Neural crest cell (in vitro differentiated cells): ENCODE measurements at regions not wholly inside any gene's neighbourhood (a gene's known extent, or its start where the extent isn't known, plus 50 kb on each side); places are given as distances from the start of the nearest gene placed in this dataset.

ENCODE experiments used
- DNase-seq: peaks from one replicate; pipeline ENCODE4 v3.0.0; 2021; ENCODE audit warnings: low read depth, mixed read lengths, low spot score
- H3K27ac Mint-ChIP-seq: one replicate; pipeline ENCODE4 v1.8.0; 2021; ENCODE audit warnings: mild to moderate bottlenecking, mixed read lengths; ENCODE audit not compliant: unreplicated experiment
- H3K27me3 Mint-ChIP-seq: 2 replicates; pipeline ENCODE4 v1.8.0; 2021; ENCODE audit warnings: low read depth, mild to moderate bottlenecking, mixed read lengths
- H3K36me3 Mint-ChIP-seq: 2 replicates; pipeline ENCODE4 v1.8.0; 2021; ENCODE audit warnings: low read depth, mild to moderate bottlenecking, mixed read lengths
- H3K4me1 Mint-ChIP-seq: 2 replicates; pipeline ENCODE4 v1.8.0; 2021; ENCODE audit warnings: mixed read lengths
- H3K4me3 Mint-ChIP-seq: one replicate; pipeline ENCODE4 v1.8.0; 2021; ENCODE audit warnings: mild to moderate bottlenecking, mixed read lengths
- H3K9me3 Mint-ChIP-seq: 2 replicates; pipeline ENCODE4 v1.8.0; 2021; ENCODE audit warnings: mixed read lengths
- TF ChIP-seq, protein P1 (sequence below): fragments of 200-600 bp; sonication (generic); conservative IDR thresholded peaks from 2 replicates; pipeline ENCODE4 v1.5.0; 2021; ENCODE audit warnings: antibody characterized with exemption, mild to moderate bottlenecking

DNA sequence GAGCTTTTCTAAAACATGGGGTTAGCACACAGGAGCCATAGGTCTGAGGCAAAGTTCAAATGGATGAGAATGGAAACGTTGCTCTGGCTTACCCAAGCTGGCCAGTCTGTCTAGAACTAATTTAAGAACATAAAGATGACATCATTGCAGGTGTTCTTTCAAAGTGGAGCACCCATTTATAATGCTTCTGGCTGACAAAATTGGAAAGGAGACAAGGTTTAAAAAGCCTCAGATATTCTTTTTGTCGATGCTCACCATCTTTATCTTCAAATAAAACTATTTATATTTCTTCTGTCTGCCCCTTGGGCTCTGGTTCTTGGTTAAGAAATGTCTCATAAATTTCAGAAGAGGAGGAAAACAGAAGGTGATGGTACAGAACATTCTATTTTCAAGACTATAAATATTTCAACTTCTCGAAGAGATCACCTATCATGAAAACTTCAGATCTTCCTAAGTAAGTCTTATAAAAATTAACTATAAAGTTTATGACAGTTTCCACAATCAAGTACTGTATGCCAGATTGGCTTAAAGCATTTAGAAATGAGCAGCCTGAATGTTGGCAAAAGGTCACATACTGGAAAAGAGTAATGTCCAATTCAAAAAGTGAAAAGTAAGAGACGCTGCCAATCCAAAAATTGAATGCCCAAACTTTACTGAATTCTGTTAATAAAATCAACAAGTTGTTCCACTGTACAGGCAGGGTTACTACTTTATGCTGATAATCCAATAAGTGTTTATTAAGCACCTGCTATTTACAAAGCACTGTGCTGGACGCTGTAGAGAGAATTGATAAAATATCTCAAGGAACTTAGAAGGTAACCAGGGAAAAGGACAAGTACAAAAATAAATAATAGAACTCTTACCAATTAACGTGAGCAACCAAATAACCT lies 92.0 kb downstream of the ETS2 start:
- Mint-ChIP-seq H3K9me3 (peaks cover 6% of the 10 kb centered on the region), H3K4me1 (no peaks in the 10 kb centered on the region), H3K27me3 (peaks cover 3% of the 10 kb centered on the region), H3K4me3 (no peak overlapping the region), H3K36me3 (no peaks in the 10 kb centered on the region), H3K27ac (no peak overlapping the region)
- TF ChIP-seq, protein P1, sequence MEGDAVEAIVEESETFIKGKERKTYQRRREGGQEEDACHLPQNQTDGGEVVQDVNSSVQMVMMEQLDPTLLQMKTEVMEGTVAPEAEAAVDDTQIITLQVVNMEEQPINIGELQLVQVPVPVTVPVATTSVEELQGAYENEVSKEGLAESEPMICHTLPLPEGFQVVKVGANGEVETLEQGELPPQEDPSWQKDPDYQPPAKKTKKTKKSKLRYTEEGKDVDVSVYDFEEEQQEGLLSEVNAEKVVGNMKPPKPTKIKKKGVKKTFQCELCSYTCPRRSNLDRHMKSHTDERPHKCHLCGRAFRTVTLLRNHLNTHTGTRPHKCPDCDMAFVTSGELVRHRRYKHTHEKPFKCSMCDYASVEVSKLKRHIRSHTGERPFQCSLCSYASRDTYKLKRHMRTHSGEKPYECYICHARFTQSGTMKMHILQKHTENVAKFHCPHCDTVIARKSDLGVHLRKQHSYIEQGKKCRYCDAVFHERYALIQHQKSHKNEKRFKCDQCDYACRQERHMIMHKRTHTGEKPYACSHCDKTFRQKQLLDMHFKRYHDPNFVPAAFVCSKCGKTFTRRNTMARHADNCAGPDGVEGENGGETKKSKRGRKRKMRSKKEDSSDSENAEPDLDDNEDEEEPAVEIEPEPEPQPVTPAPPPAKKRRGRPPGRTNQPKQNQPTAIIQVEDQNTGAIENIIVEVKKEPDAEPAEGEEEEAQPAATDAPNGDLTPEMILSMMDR: no peak
- DNase-seq: no peak

DNA sequence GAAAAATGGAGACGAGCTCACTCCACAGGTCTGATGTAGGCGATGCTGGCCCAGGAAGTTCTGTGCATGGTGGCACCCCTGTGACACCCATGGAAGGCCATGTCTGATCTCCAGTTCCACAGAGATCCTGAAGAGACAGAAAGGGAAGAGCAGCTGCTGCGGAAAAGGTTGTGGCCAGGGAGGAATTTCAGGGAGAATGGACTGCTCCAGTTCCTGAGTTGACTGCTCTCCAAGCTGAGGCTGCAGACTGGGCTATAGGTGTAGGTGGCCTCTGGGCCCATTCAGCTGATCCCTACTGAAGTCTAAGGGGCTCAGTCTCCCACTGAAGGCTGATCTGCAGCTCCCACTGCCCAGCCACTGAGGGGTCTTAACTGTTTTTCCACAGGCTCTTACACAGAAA lies 89.2 kb downstream of the ETS2 start:
- peaks cover 4% of the 10 kb centered on the region for H3K9me3 Mint-ChIP-seq
- DNase-seq: no peak
- TF ChIP-seq, protein P1: no peak
- peak overlapping the region; percentile 63 for H3K27ac Mint-ChIP-seq
- peaks cover 4% of the 10 kb centered on the region for H3K36me3 Mint-ChIP-seq
- no peaks in the 10 kb centered on the region for H3K4me1 Mint-ChIP-seq
- no peaks in the 10 kb centered on the region for H3K27me3 Mint-ChIP-seq
- H3K4me3 Mint-ChIP-seq: no peak overlapping the region

DNA sequence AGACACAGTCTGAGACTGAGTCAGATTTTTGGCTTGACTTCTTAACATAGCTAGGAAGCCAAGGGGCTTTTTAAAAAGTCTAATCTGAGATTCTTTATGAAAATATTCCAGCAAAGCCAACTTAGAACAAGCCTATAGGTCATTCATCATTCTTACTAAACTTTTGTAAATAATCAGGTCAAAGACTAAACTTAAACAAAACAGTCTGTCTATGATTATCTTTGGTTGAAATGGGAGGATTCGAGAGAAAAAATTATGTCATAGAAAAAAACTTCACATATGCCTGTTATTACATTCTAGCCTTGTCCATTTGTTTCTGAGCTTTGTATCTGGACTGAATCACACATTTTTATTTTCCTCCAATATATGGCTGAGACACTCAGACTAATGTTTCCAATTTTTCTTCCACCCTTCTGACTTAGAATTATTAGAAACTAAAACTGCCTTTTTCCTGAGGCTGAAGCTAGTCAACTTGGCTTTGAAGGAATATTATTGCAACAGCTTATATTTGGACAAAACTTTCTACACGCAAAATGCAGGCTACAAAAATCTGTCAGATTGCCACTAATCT lies 83.3 kb downstream of the ETS2 start:
- no peak for DNase-seq
- Mint-ChIP-seq H3K9me3 (peaks cover 13% of the 10 kb centered on the region), H3K27ac (no peak overlapping the region), H3K4me1 (no peaks in the 10 kb centered on the region), H3K27me3 (no peaks in the 10 kb centered on the region), H3K4me3 (no peak overlapping the region), H3K36me3 (peaks cover 10% of the 10 kb centered on the region)
- TF ChIP-seq, protein P1: no peak

DNA sequence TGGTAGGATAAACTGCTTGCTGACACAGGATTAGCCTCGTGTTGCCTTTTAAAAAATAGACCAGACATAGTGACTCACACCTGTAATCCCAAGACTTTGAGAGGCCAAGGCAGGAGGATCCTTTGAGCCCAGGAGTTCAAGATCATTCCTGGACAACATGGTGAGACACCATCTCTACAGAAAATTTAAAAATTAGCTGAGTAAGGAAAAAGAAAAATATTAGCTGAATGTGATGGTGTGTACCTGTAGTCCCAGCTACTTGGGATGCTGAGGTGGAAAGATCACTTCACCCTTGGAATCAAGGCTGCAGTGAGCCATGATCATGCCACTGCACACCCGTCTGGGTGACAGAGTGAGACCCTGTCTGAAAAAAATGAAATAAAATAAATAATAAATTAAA lies 82.0 kb downstream of the ETS2 start:
- Mint-ChIP-seq H3K9me3 (peaks cover 19% of the 10 kb centered on the region), H3K27ac (no peak overlapping the region), H3K36me3 (peaks cover 21% of the 10 kb centered on the region), H3K4me1 (no peaks in the 10 kb centered on the region), H3K27me3 (no peaks in the 10 kb centered on the region), H3K4me3 (no peak overlapping the region)
- TF ChIP-seq, protein P1: no peak
- DNase-seq: no peak

DNA sequence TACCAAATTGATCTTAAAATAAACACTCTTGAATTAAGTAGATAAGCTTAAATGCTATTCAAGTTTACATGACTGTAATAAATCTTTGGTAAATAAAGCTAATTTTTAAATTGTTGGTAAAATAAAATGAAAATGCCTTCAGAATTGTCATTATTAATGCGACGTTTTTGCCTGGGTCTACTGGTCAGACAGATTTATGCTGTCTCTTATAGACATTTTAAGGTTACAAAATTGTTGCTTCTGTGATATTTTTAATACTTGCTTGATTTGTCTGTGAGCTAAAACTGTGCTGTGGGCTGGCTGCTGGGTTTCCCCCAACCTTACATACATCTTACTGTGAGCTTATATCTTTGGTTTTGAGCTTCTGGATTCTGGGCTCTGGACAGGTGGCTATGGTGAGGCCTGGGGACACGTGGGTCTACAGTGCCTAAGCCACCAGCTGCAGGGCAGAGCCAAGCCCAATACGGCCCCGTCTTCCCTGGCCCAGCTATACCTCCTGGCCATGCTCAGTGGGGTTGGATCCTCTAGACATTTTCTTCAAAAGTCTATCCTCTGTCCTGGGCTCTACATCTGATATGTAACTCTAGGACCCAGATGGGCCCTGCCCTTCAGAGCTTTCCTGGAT lies 81.4 kb downstream of the ETS2 start:
- Mint-ChIP-seq H3K4me3 (no peak overlapping the region), H3K27me3 (no peaks in the 10 kb centered on the region)

More for the DNA sequence above, 81.4 kb downstream of the ETS2 start:
- no peaks in the 10 kb centered on the region for H3K4me1 Mint-ChIP-seq
- TF ChIP-seq, protein P1: no peak
- no peak for DNase-seq
- no peak overlapping the region for H3K27ac Mint-ChIP-seq
- peaks cover 21% of the 10 kb centered on the region for H3K36me3 Mint-ChIP-seq
- H3K9me3 Mint-ChIP-seq: peaks cover 19% of the 10 kb centered on the region
